Stimulated activated naive CD8-positive, alpha-beta T cell treated with anti-CD3 and anti-CD28 coated beads, Interleukin-15, amount 100 ng/mL, for 72 hours (primary cell): ENCODE measurements at regions not wholly inside any gene's neighbourhood (a gene's known extent, or its start where the extent isn't known, plus 50 kb on each side); places are given as distances from the start of the nearest gene placed in this dataset.

Experiments used
- ATAC-seq: fragments of 150-1000 bp; cut with Tn5 transposase; 2 replicates; pipeline ENCODE4 v1.10.0; 2021; ENCODE audit warnings: mild to moderate bottlenecking, moderate library complexity
- DNase-seq, 2 donors: peaks; one replicate each; pipeline ENCODE4 v3.0.0; 2021 to 2022
- H3K27ac Mint-ChIP-seq, 2 donors: one replicate each; pipeline ENCODE4 v1.8.0; 2022; ENCODE audit warnings: mild to moderate bottlenecking in 2 of 2, mixed read lengths in 2 of 2, moderate library complexity in 2 of 2
- H3K27me3 Mint-ChIP-seq: one replicate; pipeline ENCODE4 v1.8.0; 2022; ENCODE audit warnings: mixed read lengths
- H3K4me1 Mint-ChIP-seq: one replicate; pipeline ENCODE4 v1.8.0; 2022; ENCODE audit warnings: mild to moderate bottlenecking, mixed read lengths
- H3K4me3 Mint-ChIP-seq, 2 donors: one replicate each; pipeline ENCODE4 v1.8.0; 2022; ENCODE audit warnings: mild to moderate bottlenecking in 2 of 2, mixed read lengths in 2 of 2, moderate library complexity in 1 of 2
- H3K9me3 Mint-ChIP-seq, 2 donors: one replicate each; pipeline ENCODE4 v1.8.0; 2022; ENCODE audit warnings: mixed read lengths in 2 of 2

DNA sequence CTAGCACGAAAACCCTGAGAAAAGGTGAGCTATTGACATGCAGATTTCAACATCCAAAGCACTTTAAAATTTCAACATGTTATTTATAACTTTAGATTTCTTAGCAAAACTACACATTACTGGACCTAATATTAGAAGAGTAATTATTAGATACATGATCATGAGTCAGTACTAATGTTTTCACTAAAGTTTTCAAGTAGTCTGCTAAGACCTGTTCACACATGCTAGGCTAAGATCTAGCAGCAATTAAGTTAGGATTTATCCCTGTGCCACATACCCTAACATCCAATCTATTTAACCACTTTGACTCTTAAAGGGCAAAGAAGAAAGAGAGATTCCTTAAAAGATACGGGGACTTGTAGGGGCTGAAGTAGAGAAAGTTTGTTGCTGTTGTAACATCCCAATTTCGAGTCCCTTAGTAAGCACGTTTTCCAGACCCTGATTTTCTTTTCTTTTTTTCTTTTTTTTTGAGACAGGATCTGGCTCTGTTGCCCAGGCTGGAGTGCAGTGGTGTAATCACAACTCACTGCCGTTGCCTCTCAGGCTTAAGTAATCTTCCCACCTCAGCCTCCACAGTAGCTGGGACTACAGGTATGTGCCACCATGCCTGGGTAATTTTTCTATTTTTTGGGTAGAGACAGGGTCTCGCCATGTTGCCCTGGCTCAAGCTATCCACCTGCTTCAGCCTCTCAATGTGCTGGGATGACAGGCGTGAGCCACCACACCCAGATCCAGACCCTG, 102.5 kb upstream of the ATF7IP start:
- no peak for ATAC-seq
- no peak overlapping the region for H3K27ac Mint-ChIP-seq
- no peak overlapping the region for H3K4me3 Mint-ChIP-seq
- peaks cover 10 to 16% of the 10 kb centered on the region in 2 donors for H3K9me3 Mint-ChIP-seq
- H3K27me3 Mint-ChIP-seq = no peaks in the 10 kb centered on the region
- DNase-seq = no peak
- peaks cover 12% of the 10 kb centered on the region for H3K4me1 Mint-ChIP-seq

DNA sequence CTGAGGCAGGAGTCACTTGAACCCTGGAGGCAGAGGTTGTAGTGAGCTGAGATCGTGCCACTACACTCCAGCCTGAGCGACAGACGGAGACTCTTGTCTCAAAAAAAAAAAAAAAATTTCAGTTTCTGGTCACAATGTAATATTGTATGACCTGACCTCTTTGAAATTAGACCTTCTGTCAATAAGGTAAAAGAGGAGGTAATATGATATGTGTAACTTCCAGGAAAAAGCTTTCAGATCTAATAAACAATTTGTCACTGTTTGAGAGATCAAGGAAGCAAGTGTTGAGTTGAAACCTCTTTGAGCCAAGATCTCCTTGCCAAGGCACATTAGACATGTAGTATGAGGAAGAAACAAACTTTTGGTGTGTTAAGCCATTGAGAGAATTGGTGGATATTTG, 101.7 kb upstream of the ATF7IP start:
- H3K27ac Mint-ChIP-seq = no peak overlapping the region
- H3K9me3 Mint-ChIP-seq = peaks cover 6 to 8% of the 10 kb centered on the region in 2 donors
- H3K4me1 Mint-ChIP-seq = peaks cover 4% of the 10 kb centered on the region
- ATAC-seq = no peak
- H3K4me3 Mint-ChIP-seq = no peak overlapping the region
- DNase-seq = no peak
- no peaks in the 10 kb centered on the region for H3K27me3 Mint-ChIP-seq

DNA sequence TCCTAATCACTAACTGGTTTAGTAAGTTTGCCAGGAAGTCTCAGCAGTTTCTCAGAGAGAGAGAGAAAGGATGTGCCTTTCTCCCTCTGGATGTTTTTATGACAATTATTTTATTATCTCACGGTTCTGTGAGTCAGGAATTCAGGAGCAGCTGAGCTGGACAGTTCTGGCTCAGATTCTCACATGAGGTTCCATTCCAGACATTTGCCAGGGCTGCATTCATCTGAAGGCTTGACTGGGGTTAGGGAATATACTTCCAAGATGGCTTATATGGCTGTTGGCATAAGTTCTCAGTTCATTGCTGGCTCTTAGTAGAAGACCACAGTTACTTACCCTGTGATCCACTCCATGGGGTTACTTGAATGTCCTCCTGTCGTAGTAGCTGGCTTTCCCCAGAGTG, 101.2 kb upstream of the ATF7IP start:
- peaks cover 8% of the 10 kb centered on the region in 2 donors for H3K9me3 Mint-ChIP-seq
- H3K4me3 Mint-ChIP-seq = no peak overlapping the region
- H3K27ac Mint-ChIP-seq = no peak overlapping the region

DNA sequence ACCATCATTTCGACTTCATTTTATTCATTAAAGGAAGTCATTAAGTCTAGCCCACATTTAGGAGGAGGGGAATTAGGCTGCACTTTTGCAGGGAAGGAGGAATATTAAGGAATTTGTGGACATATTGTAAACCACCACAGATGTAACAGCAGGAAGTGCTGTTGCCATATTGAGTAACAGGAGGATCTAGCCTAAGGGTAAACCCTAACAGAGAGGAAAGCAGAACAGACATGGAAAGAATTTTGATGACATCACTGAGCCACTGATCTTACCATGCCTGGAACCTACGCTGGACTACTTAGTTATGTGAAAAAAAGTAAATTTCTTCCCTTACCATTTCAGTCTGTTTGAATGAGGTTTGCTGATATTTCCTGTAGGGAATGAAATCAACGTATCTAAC, 100.7 kb upstream of the ATF7IP start:
- H3K27ac Mint-ChIP-seq = no peak overlapping the region
- no peaks in the 10 kb centered on the region for H3K27me3 Mint-ChIP-seq
- ATAC-seq (no peak), DNase-seq (no peak)
- peaks cover 11 to 12% of the 10 kb centered on the region in 2 donors for H3K9me3 Mint-ChIP-seq
- no peaks in the 10 kb centered on the region for H3K4me1 Mint-ChIP-seq
- no peak overlapping the region for H3K4me3 Mint-ChIP-seq

More for the DNA sequence above, 101.2 kb upstream of the ATF7IP start:
- Mint-ChIP-seq H3K4me1 (no peaks in the 10 kb centered on the region), H3K27me3 (no peaks in the 10 kb centered on the region)
- DNase-seq (no peak), ATAC-seq (no peak)

DNA sequence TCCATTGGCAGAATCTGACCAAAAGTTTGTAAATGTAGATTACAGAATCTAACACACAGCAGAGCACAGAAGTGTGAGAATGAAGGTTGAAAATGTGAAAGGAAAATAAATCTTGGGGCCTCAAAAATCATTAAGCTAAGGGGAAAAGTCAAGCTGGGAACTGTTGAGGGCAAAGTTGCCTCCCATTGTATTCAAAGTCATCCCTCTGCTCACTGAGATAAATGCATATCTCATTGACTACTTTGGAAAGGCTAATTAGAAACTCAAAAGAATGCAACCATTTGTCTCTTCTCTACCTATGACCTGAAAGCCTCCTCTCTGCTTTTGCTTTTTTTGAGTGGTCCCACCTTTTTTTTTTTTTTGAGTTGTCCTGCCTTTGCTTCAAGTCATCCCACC, 97.4 kb upstream of the ATF7IP start:
- DNase-seq (no peak), ATAC-seq (no peak)
- peaks cover 19 to 23% of the 10 kb centered on the region in 2 donors for H3K9me3 Mint-ChIP-seq
- H3K27me3 Mint-ChIP-seq = no peaks in the 10 kb centered on the region
- H3K27ac Mint-ChIP-seq = no peak overlapping the region
- H3K4me3 Mint-ChIP-seq = no peak overlapping the region
- peaks cover 2% of the 10 kb centered on the region for H3K4me1 Mint-ChIP-seq

DNA sequence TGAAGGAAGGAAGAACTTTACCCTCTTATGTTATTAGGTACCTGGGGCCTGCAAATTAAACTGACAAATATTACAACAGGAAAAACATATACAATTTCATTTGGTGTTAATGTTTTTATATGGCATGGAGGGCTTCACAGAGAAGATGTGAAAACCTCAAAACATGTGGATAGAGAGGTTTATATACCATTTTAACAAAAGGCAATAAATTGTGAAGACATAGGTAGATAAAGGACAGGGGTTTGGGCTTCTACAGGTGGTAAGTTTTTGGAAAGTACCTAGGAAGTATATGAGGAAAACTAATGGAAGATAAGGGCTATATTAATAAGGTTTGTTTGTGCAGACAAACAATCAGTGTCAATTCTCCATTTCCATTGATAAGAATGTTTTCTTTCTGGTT, 95.1 kb upstream of the ATF7IP start:
- DNase-seq (no peak), ATAC-seq (no peak)
- H3K4me1 Mint-ChIP-seq = peaks cover 8% of the 10 kb centered on the region
- no peak overlapping the region for H3K4me3 Mint-ChIP-seq
- H3K9me3 Mint-ChIP-seq = peaks cover 14 to 17% of the 10 kb centered on the region in 2 donors
- no peak overlapping the region for H3K27ac Mint-ChIP-seq
- no peaks in the 10 kb centered on the region for H3K27me3 Mint-ChIP-seq

DNA sequence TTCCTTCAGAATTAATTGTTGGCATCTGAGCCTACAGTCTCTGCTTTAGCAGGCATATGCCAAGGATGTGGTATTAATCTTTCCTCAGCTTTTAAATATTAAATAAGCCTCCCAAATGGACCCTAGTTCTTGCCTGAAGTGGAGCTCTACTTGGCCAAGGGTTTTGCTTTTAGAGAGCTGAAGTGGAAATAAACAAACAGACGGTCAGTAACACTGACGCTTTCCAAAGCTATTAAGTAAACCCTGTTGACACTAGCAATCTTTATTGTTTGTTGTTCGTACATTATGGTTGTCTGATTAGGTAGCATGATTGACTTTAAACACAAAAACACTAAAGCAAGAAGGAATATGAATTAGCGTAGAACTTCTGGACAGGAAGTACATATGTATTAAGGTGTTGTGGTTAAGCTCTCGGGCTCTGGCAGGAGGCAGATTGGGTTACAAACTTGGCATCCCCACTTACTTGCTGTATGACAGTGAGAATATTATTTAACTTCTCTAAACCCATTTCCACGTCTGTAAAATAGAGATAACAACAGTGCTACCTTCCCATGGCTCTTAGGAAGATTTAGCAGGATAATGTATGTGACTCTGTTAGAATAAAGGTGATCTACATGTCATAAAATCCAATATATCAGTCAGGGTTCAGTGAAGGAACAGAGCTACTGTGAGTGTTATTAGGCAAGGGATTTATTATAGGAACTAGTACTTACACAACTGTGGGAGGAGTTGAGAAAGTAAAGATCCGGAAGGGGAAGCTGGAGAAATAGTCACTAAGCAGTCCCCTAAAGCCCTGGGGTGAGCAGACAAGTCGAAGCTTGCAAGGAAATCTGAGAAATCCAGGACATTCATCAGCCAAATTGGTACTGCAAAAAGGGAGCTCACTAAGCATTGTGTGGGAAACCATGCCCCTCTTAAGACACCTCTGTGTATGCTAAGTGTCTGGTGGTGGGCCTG, 92.2 kb upstream of the ATF7IP start:
- Mint-ChIP-seq H3K27me3 (no peaks in the 10 kb centered on the region), H3K9me3 (peaks cover 14 to 17% of the 10 kb centered on the region in 2 donors), H3K4me1 (peaks cover 15% of the 10 kb centered on the region), H3K27ac (peak overlapping the region in 1 of 2 donors; percentile 44), H3K4me3 (no peak overlapping the region)
- DNase-seq = no peak
- no peak for ATAC-seq

DNA sequence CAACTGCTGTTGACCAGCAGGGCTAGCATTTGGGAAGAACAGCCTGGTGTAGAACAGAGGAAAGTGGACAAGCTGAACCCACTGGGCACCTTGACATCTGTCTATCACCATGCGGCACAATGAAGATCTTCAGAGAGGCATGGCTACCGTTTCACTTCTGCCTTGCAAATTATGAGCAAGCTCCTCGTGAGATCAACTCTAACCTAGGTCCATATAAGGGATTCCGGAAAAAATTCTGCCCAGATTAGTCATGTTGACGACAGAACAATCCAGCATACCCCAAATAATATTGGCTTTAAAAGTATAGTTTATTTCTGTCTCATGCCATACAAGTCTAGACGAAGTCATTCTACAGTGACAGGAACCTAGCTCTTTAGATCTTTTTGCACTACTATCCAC, 91.6 kb upstream of the ATF7IP start:
- H3K4me3 Mint-ChIP-seq = no peak overlapping the region
- H3K4me1 Mint-ChIP-seq = peaks cover 15% of the 10 kb centered on the region
- H3K9me3 Mint-ChIP-seq = peaks cover 14 to 17% of the 10 kb centered on the region in 2 donors
- DNase-seq (no peak), ATAC-seq (no peak)
- H3K27me3 Mint-ChIP-seq = no peaks in the 10 kb centered on the region
- no peak overlapping the region for H3K27ac Mint-ChIP-seq

DNA sequence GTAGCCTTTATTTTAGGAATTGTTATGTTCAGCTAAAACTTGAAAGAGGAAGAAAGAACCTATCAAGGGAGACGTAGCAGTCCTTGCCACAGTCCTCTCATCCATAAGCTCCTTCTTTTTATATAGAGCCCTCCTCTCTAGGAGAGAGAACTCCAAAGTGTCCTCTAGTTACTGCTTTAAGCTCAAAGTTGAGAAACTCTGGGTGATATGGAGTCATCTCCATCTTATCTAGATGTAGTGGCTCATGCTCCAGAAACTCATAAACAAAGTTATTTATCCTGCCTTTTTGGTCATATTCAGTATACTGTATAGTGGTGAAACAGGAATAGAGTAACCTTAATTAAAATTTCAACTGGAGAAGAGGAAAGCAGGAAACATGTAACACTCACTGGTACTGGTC, 90.4 kb upstream of the ATF7IP start:
- ATAC-seq (no peak), DNase-seq (no peak)
- Mint-ChIP-seq H3K4me1 (peaks cover 15% of the 10 kb centered on the region), H3K27me3 (no peaks in the 10 kb centered on the region), H3K27ac (no peak overlapping the region), H3K4me3 (no peak overlapping the region), H3K9me3 (peaks cover 7 to 12% of the 10 kb centered on the region in 2 donors)

DNA sequence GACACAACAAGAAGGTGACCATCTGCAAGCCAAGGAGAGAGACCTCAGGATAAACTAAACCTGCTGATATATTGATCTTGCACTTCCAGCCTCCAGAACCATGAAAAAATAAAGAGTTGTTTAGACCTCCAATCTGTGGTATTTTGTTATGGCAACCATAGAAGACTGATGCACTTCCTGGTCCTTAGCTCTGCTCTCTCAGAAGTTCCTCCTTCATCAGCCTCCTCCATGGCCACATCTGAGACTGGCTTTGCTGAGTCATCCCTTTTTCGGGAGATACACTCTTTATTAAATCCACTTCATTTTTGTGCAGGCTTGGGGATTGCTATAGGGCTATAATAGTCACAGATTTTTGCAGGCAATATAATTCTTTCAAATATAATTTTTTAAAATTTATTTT, 89.6 kb upstream of the ATF7IP start:
- Mint-ChIP-seq H3K4me3 (no peak overlapping the region), H3K9me3 (peaks cover 6 to 11% of the 10 kb centered on the region in 2 donors), H3K27ac (no peak overlapping the region), H3K27me3 (no peaks in the 10 kb centered on the region), H3K4me1 (peaks cover 15% of the 10 kb centered on the region)
- DNase-seq (no peak), ATAC-seq (peak; percentile 53)

DNA sequence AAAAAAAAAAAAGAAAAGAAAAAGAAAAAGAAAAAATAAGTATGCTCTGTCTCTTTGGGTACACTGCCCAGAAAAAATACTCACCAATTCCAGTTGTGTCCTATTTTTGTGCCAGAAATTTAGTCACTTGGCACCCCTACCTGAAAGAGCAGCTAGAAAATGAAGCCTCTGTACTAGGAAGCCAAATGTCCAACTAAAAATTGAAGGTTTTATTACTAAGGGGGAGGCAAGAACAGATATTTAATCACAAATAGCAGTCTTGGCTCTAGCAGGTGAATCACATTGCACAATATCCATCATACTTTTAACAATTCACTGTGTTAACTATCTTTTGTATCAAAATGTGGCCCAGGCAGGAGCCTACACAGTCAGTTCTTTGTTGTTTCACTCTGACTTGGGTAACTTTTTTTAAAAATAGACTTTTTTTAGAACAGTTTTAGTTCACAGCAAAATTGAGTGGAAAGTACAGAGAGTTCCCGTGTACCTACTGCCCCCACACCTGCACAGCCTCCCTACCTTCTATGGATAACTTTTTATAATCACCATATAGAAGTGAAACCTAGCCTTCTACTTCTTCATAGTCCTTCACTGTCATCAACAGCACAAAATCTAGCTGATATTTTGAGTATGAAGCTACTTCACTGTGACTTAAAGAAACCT, 87.1 kb upstream of the ATF7IP start:
- Mint-ChIP-seq H3K9me3 (peaks cover 8 to 12% of the 10 kb centered on the region in 2 donors), H3K4me3 (no peak overlapping the region), H3K27ac (no peak overlapping the region), H3K4me1 (peaks cover 10% of the 10 kb centered on the region), H3K27me3 (no peaks in the 10 kb centered on the region)
- ATAC-seq = no peak
- DNase-seq = no peak

DNA sequence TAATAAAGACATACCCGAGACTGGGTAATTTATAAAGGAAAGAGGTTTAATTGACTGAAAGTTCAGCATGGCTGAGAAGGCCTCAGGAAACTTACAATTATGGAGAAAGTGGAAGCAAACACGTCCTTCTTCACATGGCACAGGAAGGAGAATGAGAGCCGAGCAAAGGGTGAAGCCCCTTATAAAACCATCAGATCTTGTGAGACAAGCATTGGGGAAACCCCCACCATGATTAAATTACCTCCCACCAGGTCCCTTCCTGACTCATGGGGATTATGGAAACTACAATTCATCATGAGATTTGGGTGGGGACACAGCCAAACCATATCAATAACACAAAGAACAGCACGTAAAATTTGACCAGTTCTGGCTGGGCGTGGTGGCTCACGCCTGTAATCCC, 85.6 kb upstream of the ATF7IP start:
- H3K27me3 Mint-ChIP-seq = no peaks in the 10 kb centered on the region
- peaks cover 8 to 12% of the 10 kb centered on the region in 2 donors for H3K9me3 Mint-ChIP-seq
- no peak for DNase-seq
- peaks cover 7% of the 10 kb centered on the region for H3K4me1 Mint-ChIP-seq
- H3K27ac Mint-ChIP-seq = no peak overlapping the region
- no peak for ATAC-seq
- no peak overlapping the region for H3K4me3 Mint-ChIP-seq

DNA sequence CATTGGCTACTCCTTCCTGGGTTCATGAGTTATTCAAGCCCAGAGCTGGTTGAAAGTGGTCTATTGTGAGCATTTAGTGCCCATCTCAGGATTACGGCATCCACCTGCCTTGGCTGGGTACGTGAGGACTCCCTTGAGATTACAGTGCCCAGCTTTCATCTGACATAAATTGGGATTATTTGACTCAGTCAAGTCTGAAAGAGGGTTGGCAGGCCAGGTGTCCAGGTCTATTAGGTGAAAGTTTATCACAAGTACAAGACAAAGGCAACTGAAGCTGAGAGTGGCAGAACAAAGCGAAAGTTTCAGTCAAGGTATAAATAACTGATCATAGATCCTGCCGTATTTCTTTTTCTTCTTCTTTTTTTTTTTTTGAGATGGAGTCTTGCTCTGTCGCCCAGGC, 84.6 kb upstream of the ATF7IP start:
- H3K27ac Mint-ChIP-seq = no peak overlapping the region
- DNase-seq (no peak), ATAC-seq (no peak)
- H3K27me3 Mint-ChIP-seq = no peaks in the 10 kb centered on the region
- H3K4me1 Mint-ChIP-seq = peaks cover 3% of the 10 kb centered on the region
- no peak overlapping the region for H3K4me3 Mint-ChIP-seq
- H3K9me3 Mint-ChIP-seq = peaks cover 8 to 12% of the 10 kb centered on the region in 2 donors

DNA sequence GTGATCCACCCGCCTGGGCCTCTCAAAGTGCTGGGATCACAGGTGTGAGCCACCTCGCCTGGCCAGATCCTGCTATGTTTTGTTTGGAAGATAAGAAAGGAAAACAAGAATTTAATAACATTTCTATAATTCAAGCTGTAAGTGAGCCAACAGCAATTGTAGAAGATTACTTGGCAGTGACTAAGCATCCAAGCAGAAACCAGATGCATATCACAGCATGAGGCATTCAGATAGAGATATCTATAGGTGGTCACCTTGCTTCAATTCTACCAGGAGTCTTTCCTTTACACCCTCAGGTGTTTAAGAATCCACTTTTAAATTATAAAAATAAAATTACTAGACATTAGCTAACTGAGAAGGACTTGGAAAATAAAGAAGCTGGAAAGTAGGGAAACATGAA, 83.9 kb upstream of the ATF7IP start:
- DNase-seq (no peak), ATAC-seq (no peak)
- H3K4me3 Mint-ChIP-seq = no peak overlapping the region
- H3K9me3 Mint-ChIP-seq = peaks cover 8 to 12% of the 10 kb centered on the region in 2 donors
- H3K27ac Mint-ChIP-seq = no peak overlapping the region
- no peaks in the 10 kb centered on the region for H3K27me3 Mint-ChIP-seq
- no peaks in the 10 kb centered on the region for H3K4me1 Mint-ChIP-seq

DNA sequence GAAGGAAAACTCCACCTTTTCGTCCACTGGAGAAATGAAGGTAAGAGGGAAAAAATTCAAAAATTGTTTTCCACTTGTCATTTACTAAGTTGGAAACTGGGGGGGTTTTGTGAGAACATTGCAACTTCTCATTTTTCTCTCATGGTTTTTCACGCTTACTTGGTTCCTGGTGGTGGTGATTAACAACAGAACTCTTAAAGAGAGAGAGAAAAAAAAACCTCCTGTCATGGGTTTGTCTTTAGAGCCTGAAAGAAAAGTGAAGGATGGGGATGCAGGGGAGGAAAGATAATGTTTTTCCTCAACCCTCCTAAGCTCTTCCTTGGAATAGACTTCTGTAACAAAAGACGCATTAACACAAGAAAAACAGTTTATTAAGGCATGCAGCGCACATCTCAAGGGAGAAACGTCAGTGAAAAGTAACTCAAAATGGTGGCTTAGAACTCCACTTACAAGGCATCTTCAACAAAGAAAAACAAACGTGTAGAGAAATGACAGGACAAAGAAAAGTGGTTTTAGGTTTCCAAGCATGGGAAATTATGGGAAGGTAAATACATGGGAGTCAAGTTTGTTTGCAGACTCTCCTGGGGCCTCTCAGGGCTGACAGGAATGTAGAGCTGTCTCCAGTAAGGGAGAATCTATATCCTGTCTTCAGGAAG, 81.9 kb upstream of the ATF7IP start:
- Mint-ChIP-seq H3K27ac (no peak overlapping the region), H3K4me1 (no peaks in the 10 kb centered on the region), H3K4me3 (no peak overlapping the region), H3K9me3 (peaks cover 8 to 12% of the 10 kb centered on the region in 2 donors), H3K27me3 (no peaks in the 10 kb centered on the region)
- ATAC-seq = no peak
- DNase-seq = no peak
